OCI-LY7 (cell line): ENCODE measurements at regions not wholly inside any gene's neighbourhood (a gene's known extent, or its start where the extent isn't known, plus 50 kb on each side); places are given as distances from the start of the nearest gene placed in this dataset.

Experiments used
- BruUV-seq: library from RNA; stranded (reverse); fragments of 400-500 nt; replicated peaks from 2 replicates; lab custom pipeline; 2021; lab: Mats Ljungman, UMichigan
- CTCF ChIA-PET: fragments of 300-600 bp; sonication (Branson Sonifier 250); formaldehyde crosslinking; loops from one replicate; lab custom pipeline; 2022; ENCODE audit warnings: antibody characterized with exemption; ENCODE audit not compliant: unreplicated experiment; lab: Charles Lee
- POLR2A ChIA-PET: fragments of 300-600 bp; sonication (Branson Sonifier 250); formaldehyde crosslinking; loops from one replicate; lab custom pipeline; 2022; ENCODE audit warnings: antibody characterized with exemption; lab: Charles Lee
- DNase-seq: peaks from one replicate; pipeline ENCODE4 v3.0.0-alpha.2; 2015; ENCODE audit warnings: low spot score
- H2AFZ ChIP-seq: fragments of 200-600 bp; sonication (generic), shearing (Covaris generic); 2 replicates; pipeline ENCODE4 v1.6.1; 2014; ENCODE audit warnings: mild to moderate bottlenecking, antibody characterized with exemption, low read length, moderate library complexity
- H3K27ac ChIP-seq: fragments of 200-600 bp; sonication (generic); 2 replicates; pipeline ENCODE4 v1.5.1; 2014; ENCODE audit warnings: mixed run types, low read depth, mild to moderate bottlenecking, moderate library complexity, low read length, inconsistent platforms; ENCODE audit not compliant: poor library complexity, severe bottlenecking
- H3K36me3 ChIP-seq: fragments of 200-600 bp; sonication (generic); 2 replicates; pipeline ENCODE4 v1.6.1; 2014; ENCODE audit warnings: mild to moderate bottlenecking, antibody characterized with exemption, low read length, moderate library complexity, mixed read lengths; ENCODE audit not compliant: insufficient read depth
- H3K4me1 ChIP-seq: fragments of 200-600 bp; sonication (generic); 2 replicates; pipeline ENCODE4 v1.5.1; 2014; ENCODE audit warnings: mild to moderate bottlenecking, low read length; ENCODE audit not compliant: insufficient read depth, poor library complexity, severe bottlenecking
- H3K4me2 ChIP-seq: fragments of 200-600 bp; sonication (generic); 2 replicates; pipeline ENCODE4 v1.6.1; 2014; ENCODE audit warnings: mild to moderate bottlenecking, low read length
- H3K4me3 ChIP-seq: fragments of 200-600 bp; sonication (generic); 2 replicates; pipeline ENCODE4 v1.5.1; 2014; ENCODE audit warnings: mild to moderate bottlenecking, low read depth, low read length; ENCODE audit not compliant: poor library complexity, severe bottlenecking
- H3K79me2 ChIP-seq: fragments of 200-600 bp; sonication (generic); 2 replicates; pipeline ENCODE4 v1.6.1; 2016; ENCODE audit warnings: low read depth, mild to moderate bottlenecking, low read length, moderate library complexity, mixed read lengths; ENCODE audit not compliant: insufficient read depth
- H3K9me2 ChIP-seq: fragments of 200-600 bp; sonication (generic); 2 replicates; pipeline ENCODE4 v1.6.1; 2016; ENCODE audit warnings: mild to moderate bottlenecking, low read length, mixed read lengths; ENCODE audit not compliant: insufficient read depth
- H3K9me3 ChIP-seq: fragments of 200-600 bp; sonication (generic); 2 replicates; pipeline ENCODE4 v1.6.1; 2014; ENCODE audit warnings: mild to moderate bottlenecking, mixed run types, low read length, mixed read lengths
- H4K20me1 ChIP-seq: fragments of 200-600 bp; sonication (generic); 2 replicates; pipeline ENCODE4 v1.6.1; 2014; ENCODE audit warnings: mild to moderate bottlenecking, antibody characterized with exemption, low read length, moderate library complexity, mixed read lengths; ENCODE audit not compliant: insufficient read depth
- CTCF ChIP-seq: fragments of 200-600 bp; sonication (generic); conservative IDR thresholded peaks from 2 replicates; pipeline ENCODE4 v1.5.1; 2014; ENCODE audit warnings: mild to moderate bottlenecking, antibody characterized with exemption, low read length, moderate library complexity, mixed read lengths
- EZH2phosphoT487 ChIP-seq: fragments of 200-600 bp; sonication (generic); IDR thresholded peaks from 2 replicates; pipeline ENCODE4 v1.6.1; 2018; ENCODE audit warnings: low read depth, borderline replicate concordance, mild to moderate bottlenecking, mixed run types, antibody characterized with exemption, low read length, moderate library complexity, mixed read lengths
- intact Hi-C: fragments of 100-400 bp; cut with micrococcal nuclease; formaldehyde crosslinking; loops from one replicate; pipeline ENCODE4 v1.10.0; 2022; ENCODE audit not compliant: unreplicated experiment

GRCh38 chr13:71939186-71939585 is 72.2 kb upstream of the DACH1 start:
- H3K4me3 ChIP-seq: no peak overlapping the region
- no peaks in the 10 kb centered on the region for H3K9me3 ChIP-seq
- TF ChIP-seq CTCF: no peak
- TF ChIP-seq EZH2phosphoT487: no peak
- H3K36me3 ChIP-seq: no peaks in the 10 kb centered on the region
- H3K9me2 ChIP-seq: no peaks in the 10 kb centered on the region
- no peaks in the 10 kb centered on the region for H3K4me1 ChIP-seq
- intact Hi-C loops: no loop called here
- H4K20me1 ChIP-seq: no peaks in the 10 kb centered on the region
- H3K27ac ChIP-seq: no peak overlapping the region
- CTCF ChIA-PET: no interaction called here
- H2AFZ ChIP-seq: no peak overlapping the region
- H3K4me2 ChIP-seq: no peak overlapping the region
- no peaks in the 10 kb centered on the region for H3K79me2 ChIP-seq
- no TSS peak for BruUV-seq
- POLR2A ChIA-PET: interaction anchor here (0.6 kb wide), 1 partner anchor 1888 kb away, joined by 3 read pairs; no protein-coding TSS in a partner anchor
- DNase-seq: no peak

- H3K27ac ChIP-seq: no peak overlapping the region
- BruUV-seq: no TSS peak
- CTCF ChIA-PET: no interaction called here
- no peaks in the 10 kb centered on the region for H3K36me3 ChIP-seq
- intact Hi-C loops: no loop called here
- no peaks in the 10 kb centered on the region for H4K20me1 ChIP-seq
- DNase-seq: no peak
- no peak for TF ChIP-seq EZH2phosphoT487
- no peak for TF ChIP-seq CTCF
- H3K4me1 ChIP-seq: no peaks in the 10 kb centered on the region
- H3K9me3 ChIP-seq: no peaks in the 10 kb centered on the region
- H3K79me2 ChIP-seq: no peaks in the 10 kb centered on the region
- POLR2A ChIA-PET: interaction anchor here (0.6 kb wide), 1 partner anchor 1264 kb away, joined by 3 read pairs; no protein-coding TSS in a partner anchor
- no peak overlapping the region for H3K4me2 ChIP-seq
- H2AFZ ChIP-seq: no peak overlapping the region
- H3K4me3 ChIP-seq: no peak overlapping the region
- no peaks in the 10 kb centered on the region for H3K9me2 ChIP-seq
Measured at GRCh38 chr13:71935166-71935840, 68.3 kb upstream of the DACH1 start.

- H3K9me3 ChIP-seq: no peaks in the 10 kb centered on the region
- no peaks in the 10 kb centered on the region for H3K79me2 ChIP-seq
- no peak overlapping the region for H3K4me3 ChIP-seq
- no TSS peak for BruUV-seq
- no peak overlapping the region for H3K4me2 ChIP-seq
- POLR2A ChIA-PET: no interaction called here
- no peaks in the 10 kb centered on the region for H3K9me2 ChIP-seq
- DNase-seq: no peak
- H3K4me1 ChIP-seq: no peaks in the 10 kb centered on the region
- no peak overlapping the region for H2AFZ ChIP-seq
- no peaks in the 10 kb centered on the region for H3K36me3 ChIP-seq
- no peak overlapping the region for H3K27ac ChIP-seq
- no peaks in the 10 kb centered on the region for H4K20me1 ChIP-seq
- intact Hi-C loops: no loop called here
- CTCF ChIA-PET: no interaction called here
- TF ChIP-seq CTCF: no peak
- TF ChIP-seq EZH2phosphoT487: no peak
Measured at GRCh38 chr13:71924931-71925330, 57.9 kb upstream of the DACH1 start.
